T-helper 2 cell treated with Interferon-gamma antibody and Interleukin-4, amounts not matched to agents 100 ng/mL and 5 ng/mL, for 36 hours (primary cell): ENCODE measurements at regions not wholly inside any gene's neighbourhood (a gene's known extent, or its start where the extent isn't known, plus 50 kb on each side); places are given as distances from the start of the nearest gene placed in this dataset.
"Not testable (repeated sequence)": the region's sequence is repeated elsewhere in the genome, so short reads cannot be mapped to it uniquely, and the experiment has no call there.

Experiments used
- intact Hi-C: fragments of 100-400 bp; cut with micrococcal nuclease; formaldehyde crosslinking; loops from one replicate; pipeline ENCODE4 v1.15.1; 2023

DNA sequence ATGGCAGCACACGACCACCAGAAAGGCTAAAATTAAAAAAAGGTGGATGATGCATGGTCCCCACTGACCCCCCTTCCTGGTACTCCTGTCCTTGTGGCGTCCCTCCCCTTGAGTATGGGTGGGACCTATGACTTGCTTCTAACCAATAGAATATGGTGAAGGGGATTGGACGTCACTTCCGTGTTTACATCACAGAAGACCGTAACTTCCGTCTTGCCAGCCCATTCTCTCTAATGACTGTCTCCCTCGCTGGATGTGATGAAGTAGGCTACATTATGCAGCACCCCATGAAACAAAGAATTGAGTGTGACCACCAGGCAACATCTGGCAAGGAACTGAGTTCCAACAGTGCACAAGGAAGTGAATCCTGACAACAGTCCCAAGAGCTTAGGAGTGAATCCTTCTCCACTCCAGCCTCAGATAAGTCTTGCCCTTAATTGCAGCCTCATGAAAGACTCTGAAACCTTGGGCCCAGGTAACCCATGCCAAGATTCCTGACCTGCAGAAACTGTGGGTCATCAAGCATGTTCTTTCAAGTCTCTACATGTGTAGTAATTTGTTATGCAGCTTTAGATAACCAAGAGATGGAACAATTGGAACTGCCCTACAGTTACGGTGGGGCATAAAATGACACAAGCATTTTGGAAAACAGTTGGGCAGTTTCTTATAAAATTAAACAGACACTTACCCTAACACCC is 80.1 kb upstream of the NPAS2 start:
- intact Hi-C loops, result no loop called here

DNA sequence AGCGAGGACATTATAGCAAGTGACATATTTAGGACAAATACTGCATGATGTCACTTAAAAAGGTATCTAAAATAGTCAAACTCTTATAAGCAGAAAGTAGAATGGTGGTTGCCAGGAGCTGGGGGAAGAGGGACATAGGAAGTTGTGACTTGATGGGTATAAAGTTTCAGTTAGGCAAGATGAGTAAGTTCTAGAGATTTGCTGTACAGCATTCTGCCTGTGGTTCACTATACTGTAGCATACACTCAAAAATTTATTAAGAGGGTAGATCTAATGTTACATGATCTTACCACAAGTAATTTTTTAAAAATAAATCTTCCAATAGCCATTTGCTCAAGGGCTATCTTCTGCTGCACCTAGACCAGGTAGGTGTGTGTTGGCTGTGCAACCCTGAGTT is 78.1 kb upstream of the NPAS2 start:
- intact Hi-C loops, result no loop called here

DNA sequence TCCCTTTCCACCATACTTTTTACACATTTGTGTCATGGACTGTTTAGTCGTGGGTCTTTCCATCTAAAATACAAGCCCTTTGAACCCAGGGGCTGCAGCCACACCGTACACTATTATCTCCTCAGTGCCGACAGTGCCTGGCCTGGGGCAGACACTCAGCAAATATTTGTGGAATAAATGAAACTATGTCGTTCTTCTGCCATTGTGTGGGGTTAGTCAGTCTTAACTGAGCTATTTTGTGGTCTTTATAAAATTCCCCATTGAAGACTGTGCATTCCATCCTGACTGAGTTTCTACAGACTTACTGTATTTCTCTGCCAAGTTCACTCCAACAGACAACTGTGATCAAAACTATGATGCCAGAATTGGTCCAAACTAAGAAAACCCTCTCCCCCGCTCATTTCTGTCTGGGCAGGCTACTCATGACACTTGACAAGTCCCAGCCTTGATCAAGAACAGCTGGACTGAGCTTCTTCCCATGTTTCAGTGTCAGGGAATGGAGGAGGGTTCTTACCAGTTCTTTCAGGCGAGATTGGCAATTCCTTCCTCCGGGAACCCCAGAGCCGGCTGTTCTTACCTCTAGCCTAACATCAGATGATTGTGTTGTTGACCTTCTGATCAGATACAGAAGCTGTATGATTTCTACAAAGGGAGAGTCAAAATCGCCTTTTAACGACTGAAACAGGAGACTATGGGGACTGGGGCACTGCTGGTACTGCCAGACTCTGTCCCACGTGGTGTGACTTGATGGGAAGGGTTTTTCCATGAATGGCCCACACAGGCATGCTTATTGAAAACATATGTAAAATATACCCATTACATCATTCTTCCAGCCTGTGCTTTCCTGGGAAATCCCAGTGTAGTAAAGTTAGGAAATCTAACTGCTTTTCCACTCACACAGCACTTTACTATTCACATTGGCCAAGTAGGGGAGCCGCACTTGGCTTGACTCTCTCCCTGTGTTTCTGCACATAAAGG is 77.4 kb upstream of the NPAS2 start:
- intact Hi-C loops, result no loop called here

DNA sequence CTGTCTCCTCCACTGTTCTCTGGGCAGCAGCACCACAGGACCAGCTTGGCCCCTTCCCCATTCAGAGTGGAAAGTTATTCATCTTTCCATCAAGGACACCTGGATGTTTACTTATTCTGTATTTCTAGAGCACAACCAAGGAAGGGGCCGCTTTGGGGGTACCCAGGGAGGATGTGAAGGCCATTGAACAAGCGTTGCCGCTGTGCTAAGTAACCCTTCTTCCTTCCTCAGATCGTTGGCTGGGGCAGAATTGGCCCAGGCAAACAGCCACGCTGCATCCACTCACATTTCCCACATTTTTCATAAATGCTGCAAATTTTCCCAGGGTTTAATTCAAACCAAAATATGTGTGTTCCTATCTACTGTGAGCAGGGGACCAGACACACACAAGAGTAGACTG is 76.2 kb upstream of the NPAS2 start:
- intact Hi-C loops, result no loop called here

DNA sequence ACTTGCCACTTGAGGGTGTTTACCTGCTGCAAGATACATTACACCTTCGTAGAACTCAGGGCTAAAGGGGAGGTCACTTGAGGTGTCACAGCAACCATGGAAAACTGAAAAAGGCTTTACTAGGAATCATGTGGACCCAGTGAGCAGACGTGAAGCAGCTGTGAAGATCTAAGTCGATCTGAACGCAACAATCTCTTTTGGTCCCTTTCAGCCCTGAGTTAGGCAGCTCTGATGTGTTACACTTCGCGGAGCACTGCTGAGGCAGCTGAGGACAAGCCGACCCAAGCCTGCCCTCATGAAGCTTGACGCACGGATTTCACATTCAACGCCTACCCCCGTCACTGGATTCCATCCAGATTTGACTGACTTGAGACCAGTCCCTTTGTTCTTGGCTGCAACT is 75.8 kb upstream of the NPAS2 start:
- intact Hi-C loops, result no loop called here

DNA sequence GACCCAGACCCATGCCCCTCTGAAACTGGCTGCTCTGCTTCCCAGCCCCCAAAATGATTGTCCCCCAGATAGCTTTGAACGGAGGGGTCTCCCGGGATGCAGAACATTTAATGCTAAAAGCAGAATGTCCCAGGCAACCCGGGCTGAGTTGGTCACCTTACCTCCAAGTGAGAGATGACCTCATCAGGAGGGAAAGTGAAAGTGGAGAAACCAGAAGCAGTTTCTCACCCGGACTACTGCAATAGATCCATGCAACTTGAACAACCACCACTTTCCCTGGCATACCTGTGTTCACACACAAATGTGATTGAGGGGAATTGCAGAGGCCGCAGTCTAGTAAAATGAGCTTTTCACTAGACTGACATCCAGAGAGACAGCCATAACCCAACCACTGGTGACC is 75.3 kb upstream of the NPAS2 start:
- intact Hi-C loops, result no loop called here

DNA sequence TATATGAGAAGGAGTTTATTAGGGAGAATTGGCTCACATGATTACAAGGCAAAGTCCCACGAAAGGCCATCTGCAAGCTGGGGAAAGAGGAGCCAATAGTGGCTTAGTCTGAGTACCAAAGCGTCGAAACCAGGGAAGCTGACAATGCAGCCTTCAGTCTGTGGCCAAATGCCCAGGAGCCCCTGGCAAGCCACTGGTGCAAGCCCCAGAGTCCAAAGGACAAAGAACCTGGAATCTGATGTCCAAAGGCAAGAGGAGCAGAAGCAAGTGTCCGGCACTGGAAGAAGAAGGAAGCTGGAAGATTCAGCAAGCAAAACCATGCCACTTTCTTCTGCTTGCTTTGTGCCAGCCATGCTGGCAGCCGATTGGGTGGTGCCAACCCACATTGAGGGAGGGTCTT is 74.3 kb upstream of the NPAS2 start:
- intact Hi-C loops, result no loop called here

DNA sequence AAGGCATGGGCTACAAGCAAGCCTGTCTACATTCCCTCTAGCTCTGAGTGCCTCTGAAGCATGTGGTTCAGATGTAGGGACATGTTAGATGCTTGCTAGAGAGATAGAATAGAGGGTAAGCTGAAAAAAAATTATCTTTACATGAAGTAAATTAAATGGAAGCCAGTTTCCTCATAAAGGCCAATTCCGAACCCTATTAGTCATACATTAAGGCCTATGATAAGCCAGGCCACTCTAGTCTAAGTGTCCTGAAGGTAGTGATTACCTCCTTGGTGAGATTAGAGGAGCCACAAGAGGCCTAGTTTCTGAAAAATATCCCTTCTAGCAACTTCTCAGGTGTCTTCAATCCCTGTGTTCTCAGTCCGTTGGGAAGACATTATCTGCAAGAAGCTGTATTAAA is 72.4 kb upstream of the NPAS2 start:
- intact Hi-C loops, result no loop called here

DNA sequence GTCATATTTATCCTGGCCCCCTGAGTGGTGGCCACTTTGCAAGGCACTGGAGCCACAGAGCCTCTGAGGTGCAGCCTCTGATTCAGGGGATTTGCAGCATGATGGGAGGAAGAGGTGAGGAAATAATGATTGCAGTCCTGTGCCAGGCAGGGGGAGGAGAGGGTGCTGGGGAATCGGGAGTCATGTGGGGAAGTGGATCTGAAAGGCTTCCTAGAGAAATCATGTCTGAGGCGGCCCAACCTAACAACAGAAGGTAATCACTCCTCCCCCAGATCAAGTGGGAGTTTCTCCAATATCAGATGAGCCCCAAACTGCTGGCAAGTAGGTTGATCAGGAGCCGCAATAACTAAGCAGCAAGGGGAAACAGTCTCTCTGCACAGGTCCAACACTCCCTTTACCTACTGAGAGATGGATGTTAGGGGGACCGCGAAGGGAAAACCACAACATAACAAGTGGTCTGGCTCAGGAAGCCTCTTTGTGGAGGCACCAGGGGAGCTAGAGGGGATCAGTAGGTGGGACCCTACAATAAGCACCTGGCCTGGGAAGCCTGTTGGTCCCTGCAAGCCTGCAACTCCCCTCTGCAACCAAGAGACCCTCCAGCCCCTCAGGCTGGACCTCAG is 71.8 kb upstream of the NPAS2 start:
- intact Hi-C loops, result no loop called here

DNA sequence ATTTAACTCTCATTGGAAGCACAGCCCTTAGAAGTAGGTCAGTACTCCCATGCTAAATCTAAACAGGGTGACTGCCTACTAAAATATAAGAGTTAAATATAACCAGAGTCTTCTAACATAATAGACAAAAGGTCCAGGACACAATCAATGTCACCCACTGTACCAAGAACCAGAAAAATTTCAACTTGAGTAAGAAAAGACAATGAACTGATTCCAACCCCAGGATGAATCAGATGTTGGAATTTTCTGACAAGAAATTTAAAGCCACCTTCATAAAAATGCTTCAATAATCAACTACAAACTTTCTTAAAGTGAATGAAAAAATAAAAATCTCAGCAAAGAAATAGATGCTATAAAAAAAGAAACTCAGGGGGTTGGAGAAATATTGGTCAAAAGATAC is 71.3 kb upstream of the NPAS2 start:
- intact Hi-C loops, result no loop called here

DNA sequence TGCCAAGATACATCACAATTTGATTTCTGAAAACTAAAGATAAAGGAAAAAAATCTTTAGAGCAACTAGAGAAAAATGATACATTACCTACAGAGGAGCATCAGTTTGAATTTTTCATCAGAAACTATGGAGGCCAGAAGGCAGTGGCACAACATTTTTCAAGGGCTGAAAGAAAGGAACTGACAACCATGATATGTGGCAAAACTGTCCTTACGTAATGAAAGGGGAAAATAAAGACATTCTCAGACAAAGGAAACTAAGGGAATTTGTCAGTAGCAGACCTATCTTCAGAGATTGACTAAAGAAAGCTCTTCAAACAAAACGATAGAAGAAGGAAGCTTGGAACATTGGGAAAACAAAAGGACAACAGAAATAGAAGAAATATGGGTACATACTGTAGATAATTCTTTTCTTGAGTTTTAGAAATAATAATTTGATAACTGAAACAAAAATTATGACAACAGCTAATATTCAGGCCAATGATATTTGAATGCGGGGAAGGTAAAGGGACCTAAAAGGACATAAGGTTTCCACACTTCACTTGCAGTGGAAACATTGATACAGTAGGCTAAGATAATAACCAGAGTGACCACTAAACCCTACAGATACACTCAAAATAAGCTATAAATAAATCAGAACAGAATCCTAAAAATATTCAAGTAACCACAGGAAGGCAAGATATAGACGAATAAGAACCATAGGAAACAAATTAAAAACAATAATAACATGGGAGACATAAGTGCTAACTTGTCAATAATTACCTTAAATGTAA is 70.0 kb upstream of the NPAS2 start:
- intact Hi-C loops, result no loop called here

DNA sequence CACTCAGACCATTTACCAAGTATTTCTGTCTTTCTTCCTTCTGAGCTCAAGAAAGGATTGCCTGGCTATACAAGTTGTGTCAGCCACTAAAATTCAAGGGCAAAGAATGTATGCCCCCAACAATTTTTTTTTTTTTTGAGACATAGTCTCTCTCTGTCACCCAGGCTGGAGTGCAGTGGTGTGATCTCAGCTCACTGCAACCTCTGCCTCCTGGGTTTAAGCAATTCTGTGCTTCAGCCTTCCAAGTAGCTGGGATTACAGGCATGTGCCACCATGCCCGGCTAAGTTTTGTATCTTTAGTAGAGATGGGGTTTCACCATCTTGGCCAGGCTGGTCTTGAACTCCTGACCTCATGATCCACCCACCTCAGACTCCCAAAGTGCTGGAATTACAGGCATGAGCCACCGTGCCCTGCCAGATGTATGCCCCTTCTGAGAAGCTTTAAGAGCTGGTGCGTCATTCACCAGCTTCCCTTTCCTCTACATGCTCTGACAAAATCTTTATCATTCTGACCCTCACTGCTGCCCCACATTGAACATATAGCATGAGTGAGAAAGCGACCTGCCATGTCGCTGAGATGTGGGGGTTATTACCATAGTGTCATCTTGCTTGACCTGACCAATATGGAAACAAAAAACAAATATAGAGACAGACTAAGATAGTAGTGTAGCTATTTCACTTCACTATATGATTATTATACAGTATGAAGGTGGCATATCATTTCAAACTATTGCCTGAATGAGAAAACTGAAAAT is 67.9 kb upstream of the NPAS2 start:
- intact Hi-C loops, result not testable (repeated sequence)

DNA sequence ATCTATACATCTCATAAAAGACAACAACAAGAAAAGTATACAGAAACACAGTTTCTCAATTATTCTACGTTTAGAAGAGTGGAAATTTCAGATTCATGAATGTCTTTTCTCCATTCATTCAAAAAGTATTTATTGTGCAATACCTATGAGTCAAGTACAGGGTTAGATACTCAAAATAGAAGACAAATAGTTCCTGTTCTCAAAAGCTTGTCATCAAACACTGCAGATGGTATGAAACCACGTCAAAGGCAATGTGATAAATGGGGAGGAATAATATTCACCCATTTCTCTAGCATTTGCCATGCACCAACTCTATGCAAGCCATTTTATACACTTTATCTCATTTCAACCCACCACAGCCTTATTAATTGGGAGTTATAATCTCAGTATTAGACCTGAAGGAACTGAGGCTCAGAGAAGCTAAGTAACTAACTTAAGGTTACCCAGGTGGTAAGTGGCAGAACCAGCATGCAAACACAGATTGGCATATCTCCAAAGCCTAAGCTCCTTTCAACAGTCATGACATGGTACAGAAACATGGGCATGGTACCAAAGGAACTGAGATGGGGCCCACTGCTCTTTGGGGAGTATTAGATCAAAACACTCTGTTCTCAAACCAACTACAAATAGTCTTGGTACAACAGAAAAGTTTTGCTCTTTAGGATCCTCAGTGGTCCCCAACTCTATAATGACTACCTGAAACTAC is 67.2 kb upstream of the NPAS2 start:
- intact Hi-C loops, result no loop called here

DNA sequence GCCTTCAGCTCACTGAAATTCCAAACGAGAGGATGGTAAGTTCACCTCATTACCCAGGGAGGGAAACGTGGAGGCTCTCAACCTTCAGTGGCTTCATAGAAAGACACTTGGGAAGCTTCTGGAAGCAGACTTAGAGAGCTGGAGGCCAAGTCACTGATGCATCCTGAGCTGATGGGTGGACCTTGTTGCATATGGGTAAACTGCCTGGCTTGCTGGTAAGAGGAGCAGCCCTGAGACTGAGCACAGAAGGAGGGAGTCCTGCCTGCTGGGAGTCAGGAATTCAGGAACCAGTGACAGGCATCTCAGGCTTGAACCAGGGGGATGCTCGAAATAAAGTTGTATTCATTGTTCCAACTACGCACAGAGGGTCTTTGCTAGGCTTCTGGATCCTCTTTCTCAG is 66.5 kb upstream of the NPAS2 start:
- intact Hi-C loops, result no loop called here

DNA sequence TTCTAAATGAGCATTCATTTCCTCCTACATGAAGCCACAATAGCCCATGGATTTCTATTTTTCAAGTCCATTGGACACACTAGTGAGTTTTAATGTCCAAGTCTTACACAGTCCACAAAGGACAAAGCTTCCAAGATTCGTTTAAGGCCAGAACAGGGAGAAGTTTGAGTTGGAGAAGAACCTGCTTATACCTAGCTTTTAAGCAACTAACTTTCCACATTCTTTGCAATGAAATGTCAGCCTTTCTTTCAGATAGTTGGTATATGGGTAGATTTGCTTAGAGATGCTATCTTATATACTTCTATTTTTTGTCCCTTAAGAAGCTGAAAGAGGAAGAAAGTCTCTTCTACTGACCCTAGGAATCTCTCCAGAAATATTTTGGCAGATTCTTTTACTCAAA is 66.1 kb upstream of the NPAS2 start:
- intact Hi-C loops, result no loop called here

DNA sequence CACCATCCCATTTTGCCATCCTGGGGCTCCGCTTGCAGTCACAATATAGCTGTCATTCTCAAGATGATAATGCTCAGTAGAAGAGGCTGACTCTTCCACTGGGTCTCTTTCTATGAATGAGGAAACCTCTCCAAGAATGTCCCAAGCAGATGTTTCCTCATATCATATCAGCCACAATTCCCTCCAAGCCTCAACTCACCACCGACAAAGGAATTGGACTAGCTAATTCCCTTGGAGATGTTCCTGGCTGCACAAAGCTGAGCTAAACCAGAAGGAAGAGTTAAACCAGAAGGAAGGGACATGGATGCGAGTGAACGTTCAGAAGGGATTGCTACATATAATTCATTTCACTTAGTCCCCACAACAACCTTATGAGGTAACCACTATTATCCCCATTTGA is 65.0 kb upstream of the NPAS2 start:
- intact Hi-C loops, result no loop called here

DNA sequence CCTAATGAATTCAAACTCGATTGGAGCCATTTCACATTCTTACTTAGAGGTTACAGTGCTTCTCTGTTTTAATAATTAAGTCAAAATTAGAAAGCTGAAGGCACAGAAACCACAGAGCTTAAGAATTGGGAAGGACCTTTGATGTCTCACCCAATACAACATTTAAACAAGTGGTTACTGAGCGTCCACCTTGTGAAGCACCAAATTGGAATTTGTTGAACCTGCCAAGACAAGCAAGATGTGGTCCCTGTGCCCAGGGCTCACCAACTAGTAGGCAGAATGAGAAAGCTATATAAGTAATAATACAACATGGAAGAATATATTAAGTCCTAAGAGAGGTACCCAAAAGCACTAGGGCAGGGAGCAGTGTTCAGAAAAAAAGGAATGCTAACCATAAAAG is 64.5 kb upstream of the NPAS2 start:
- intact Hi-C loops, result no loop called here

DNA sequence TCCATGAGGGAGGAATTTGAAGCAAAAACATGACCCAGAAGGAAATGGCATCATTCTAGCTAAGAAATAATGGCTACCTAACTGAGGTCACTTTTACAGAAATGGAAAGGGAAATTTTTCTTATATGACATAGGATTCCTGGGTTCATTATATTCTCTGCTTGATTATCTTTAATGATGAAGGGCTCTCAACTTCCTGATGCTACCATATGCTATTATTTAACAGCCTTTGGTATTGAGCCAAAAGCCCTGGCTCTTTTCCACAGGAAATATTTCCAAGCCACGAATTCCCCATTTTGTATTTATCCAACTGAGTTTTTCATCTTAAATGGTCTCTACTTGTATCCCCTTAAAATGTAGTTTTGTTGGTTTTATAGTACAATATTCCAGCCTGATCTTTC is 63.2 kb upstream of the NPAS2 start:
- intact Hi-C loops, result no loop called here

DNA sequence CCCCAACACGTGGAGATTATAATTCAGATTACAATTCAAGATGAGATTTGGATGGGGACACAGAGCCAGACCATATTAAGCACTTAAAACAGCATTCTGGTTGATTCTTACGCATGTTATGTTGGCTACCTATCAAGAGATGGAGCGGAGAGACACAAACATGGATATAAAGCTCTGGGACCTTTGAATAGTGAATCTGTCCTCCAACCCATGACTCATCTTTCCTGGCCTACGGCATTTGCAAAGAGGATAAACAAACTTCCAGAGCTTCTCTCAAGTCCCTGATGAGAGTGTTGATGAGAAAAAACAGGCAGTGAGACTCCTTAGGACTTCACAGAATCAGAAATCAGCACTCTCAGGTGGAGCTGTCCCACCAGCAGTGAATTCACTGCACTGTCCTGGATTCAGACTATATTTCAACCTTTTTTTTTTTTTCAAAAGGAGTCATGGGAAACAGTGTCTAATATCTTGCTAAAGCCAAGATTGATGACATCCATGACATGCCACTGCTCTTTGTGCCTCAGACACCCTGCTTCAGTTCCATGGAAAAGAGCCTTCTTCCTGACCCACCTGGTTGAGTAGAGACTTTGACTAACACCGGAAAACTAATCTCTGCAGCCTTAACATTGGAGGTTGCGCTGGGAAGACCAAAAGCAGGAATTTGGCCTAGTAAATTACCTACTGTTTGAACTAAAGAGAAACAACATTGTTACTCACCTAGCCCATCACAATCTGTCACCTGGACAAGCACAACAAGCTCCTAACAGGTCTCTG is 62.1 kb upstream of the NPAS2 start:
- intact Hi-C loops, result no loop called here
